HG03280 (cell line): ENCODE measurements at regions not wholly inside any gene's neighbourhood (a gene's known extent, or its start where the extent isn't known, plus 50 kb on each side); places are given as distances from the start of the nearest gene placed in this dataset.

ENCODE experiments used
- ATAC-seq: cut with Tn5 transposase; IDR thresholded peaks from one replicate; pipeline ENCODE4 v1.9.1; 2021; ENCODE audit warnings: mild to moderate bottlenecking, moderate library complexity; ENCODE audit not compliant: unreplicated experiment

DNA sequence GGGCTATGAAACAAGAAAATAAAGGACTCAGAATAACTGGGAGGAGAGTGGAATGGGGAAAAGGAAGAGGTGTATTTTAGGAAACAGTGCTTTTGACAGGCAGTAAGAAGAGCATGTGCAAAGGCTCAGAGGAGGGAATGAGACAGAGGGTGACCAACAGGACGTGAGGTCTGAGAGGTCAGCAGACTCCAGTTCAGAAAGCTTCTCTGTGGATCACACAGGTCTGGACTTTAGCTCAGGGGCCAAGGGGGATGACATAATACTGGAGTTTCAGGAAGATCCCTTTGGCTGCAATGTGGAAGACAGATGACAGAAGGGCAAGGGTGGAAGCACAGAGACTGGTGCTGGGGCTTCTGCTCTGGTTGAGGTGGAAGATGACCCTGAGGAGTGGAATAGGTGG lies 489.9 kb upstream of the CDH5 start:
- no peak for ATAC-seq

DNA sequence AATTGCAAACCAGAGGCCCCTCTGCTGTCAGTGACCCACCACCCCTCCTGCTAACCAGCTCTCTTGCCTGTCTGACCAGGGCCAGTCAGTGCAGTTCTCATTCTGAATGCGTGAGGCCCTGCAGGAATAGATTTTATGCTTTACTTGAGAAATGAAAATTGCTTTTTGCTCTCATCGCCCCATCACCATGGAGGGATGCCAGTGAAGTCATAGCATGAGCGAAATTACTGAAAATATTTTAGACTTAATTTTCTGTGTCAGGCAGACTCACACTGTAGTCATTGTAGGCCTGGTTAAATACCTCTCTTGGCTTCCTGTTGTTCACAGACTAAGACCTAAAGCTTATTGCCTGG lies 490.5 kb upstream of the CDH5 start:
- no peak for ATAC-seq

DNA sequence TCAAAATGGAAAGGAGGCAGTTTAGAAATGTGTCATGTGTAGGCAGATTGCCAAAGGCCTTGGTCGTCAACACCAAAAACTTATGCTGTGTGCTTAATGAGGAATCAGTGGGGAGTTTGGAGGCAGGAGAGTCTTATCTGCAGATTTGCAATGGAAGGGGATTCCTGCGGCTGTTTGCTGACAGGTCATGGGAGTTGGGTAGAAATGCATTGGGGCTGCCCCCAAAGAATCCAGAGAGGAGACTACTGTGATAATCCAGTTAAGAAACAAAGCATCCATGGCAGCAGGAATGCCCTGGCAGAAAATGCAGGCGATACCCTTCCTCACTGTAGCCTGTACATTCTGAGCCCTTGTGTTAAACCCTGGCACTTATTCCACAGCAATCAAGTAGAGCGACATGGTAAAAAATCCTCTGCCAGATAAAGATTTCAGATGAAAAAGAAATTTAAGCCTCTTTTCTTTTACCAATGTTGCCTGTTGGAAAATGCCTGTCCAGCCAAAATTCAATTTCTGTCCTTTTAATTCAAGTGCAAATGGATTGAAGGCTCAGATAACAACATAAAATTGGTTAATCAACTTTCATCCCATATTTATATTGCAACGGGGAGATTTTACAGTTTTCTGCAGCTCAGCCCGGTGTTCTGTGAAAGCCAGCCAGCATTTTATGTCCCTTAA lies 491.0 kb upstream of the CDH5 start:
- ATAC-seq, result no peak

DNA sequence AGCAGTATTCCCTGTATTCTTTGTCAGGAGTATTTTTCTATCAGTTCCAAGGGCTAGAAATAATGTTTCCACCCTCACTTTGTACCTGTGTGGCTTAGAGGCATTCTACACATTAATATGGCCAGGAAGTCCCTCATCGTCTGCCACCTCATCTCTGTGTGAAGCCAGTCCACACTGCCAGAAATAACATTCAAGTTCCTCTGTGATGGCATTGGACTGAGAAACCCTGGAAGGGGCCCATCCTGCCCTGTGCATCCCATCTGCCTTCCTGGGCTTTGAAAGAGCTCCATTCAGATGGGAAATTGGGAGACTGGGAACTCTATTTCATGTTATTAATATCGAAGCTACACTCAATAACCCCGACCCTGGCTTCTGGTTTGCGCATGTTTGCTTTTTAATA lies 497.2 kb upstream of the CDH5 start:
- ATAC-seq, result no peak

- no peak for ATAC-seq
Observed at GRCh38 chr16:65867276-65867960, 499.1 kb upstream of the CDH5 start.

GRCh38 chr16:65863236-65863635 lies 503.3 kb upstream of the CDH5 start:
- ATAC-seq, result no peak

DNA sequence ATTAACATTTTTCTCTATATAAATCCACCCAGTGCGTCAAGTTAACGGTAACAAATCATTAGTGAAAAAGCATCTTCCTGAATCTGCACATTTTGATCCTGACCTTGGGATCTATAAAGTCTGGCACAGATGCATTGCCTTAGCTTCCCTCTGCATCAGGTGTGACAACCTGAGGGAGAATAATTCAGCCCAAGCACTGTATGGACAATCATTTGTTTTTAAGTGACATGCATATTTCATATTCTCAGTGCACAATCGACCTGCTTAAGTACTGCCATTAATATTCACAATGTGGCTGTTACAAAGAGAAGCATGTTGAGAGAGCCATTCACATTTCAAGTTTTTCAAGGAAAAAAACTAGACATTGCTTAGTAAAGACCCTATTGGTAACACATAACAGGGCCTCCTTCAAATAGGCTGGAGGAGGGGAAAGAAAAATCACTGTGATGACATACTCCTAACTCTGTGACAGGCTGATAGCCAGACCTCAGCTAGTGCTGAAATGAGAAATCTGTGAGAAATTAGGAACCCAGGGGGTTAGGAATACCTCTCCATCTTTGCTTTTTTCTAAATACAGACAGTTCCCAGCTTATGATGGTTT lies 505.3 kb upstream of the CDH5 start:
- ATAC-seq, result no peak

- no peak for ATAC-seq
Observed at GRCh38 chr16:65855171-65856145, 511.0 kb upstream of the CDH5 start.

DNA sequence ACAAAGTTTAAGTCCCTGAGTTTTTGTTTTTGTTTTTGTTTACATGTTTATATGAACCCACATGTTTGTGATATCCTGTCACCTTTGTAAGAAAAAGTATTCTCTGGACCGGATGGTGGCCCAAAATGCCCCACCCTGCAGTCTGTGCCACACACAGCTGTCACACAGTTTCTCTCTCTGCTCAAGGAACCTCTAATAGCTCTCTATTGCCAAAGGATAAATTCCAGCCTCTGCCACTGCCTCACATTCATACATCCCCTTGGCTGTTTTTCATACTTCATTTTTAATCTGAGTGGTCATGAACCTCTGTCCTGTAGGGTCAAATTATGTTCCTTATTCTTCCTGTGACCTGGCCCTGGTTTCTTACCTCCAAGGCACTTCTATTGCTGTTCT lies 520.3 kb upstream of the CDH5 start:
- no peak for ATAC-seq

DNA sequence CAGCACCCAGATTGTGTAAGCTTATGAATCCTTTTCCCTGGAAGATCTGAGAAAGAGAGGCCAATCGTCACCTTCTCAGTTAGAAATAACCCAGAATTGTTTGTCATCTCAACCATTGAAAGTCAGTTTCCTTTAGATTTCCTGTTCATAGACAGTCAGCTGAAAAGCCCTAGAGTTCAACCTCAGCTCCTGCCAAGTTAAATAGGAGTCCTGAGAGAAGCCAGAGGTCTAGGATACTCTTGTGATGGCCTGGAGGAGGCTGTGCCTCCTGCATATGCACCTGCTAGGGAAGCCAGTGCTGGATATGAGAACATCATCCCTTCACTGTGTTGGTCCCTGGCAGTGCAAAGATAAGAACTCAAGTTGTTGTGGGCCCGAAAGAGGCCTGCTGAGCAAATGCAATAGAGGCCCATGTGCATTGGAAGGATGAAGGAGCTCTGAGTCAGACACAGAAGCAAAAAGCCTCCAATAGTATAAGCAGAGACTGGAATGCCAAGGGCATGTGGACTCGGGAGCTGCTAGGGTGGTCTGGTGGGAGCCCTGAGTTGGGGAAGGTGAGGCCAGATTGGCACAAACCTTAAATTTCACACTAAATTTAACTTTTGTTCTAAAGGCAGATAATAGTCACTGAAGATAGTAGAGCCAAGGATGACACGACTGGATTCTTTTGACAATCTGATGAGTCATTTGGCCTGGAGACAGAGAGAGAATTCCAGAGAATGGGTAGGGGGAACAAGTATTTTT lies 520.9 kb upstream of the CDH5 start:
- no peak for ATAC-seq

DNA sequence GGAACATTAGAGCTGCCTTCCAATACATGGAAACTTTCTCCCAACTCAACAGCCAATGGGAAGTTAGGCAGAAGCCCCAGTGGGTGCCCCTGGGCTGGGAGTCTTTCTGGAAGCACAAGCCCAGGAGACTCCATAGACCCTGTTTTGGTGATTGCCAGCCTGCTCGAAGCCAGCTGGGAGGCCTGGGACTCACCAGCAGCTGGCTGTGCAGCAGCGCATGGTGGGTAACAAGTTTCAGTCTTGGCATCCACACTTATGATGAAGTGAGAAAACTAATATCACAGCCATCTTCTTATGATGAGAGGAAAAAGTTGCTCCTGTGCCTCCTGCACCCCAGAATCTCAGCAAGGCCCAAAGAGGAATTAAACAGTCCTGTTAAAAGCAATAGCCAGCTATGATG lies 522.5 kb upstream of the CDH5 start:
- no peak for ATAC-seq

- no peak for ATAC-seq
Observed at GRCh38 chr16:65842067-65842466, 524.4 kb upstream of the CDH5 start.

DNA sequence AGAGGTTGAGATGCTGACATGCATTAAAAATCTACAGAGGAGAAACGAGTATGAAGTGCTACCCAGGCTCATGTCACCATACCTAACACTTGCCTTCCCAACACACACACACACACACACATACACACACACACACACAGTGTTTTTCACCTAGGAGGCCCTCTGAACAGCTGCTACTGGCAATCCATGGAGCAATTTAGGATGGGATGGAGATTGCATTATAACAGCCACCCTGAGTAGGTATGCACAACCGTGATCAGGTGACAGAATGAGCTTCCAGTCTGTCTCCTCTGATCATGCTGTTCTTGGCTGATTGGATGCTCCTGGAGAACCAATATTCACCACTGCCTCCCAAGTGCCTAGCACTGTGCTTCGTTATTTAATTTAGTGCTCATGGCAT lies 528.5 kb upstream of the CDH5 start:
- ATAC-seq, result no peak

GRCh38 chr16:65837464-65837863 lies 529.0 kb upstream of the CDH5 start:
- no peak for ATAC-seq

- no peak for ATAC-seq
Observed at GRCh38 chr16:65834688-65835087, 531.8 kb upstream of the CDH5 start.

GRCh38 chr16:65833171-65833871 lies 533.2 kb upstream of the CDH5 start:
- no peak for ATAC-seq

- no peak for ATAC-seq
Observed at GRCh38 chr16:65832679-65833078, 533.8 kb upstream of the CDH5 start.

- no peak for ATAC-seq
Observed at GRCh38 chr16:65831903-65832666, 534.4 kb upstream of the CDH5 start.

DNA sequence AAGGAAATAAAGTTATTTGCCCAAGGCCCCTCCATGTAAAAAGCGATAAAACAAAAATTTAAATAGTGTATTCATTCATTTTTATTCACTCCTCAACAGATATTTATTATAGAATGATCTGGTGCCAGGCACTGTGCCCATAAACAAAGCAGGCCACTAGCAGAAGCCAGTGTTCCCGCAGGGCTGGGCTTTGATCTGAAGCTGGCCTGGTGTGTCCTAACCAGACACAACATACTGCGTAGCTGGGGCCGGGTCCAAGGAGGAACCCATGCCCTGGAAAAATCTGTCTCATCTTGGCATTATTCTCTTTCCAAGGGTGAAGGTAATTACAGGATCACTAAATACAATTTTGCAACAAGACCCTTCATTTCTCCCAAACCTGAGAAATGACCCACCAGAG lies 537.4 kb upstream of the CDH5 start:
- ATAC-seq, result no peak
